Spleen (tissue), 7 donors: ENCODE measurements at regions not wholly inside any gene's neighbourhood (a gene's known extent, or its start where the extent isn't known, plus 50 kb on each side); places are given as distances from the start of the nearest gene placed in this dataset.

Source experiments
- POLR2A ChIP-seq, 3 donors: fragments of 450-650 bp; IDR thresholded peaks; one replicate each; pipeline ENCODE4 v1.5.1; 2017; ENCODE audit warnings: antibody characterized with exemption in 3 of 3, mild to moderate bottlenecking in 1 of 3
- POLR2AphosphoS5 ChIP-seq, 3 donors: sonication (generic); formaldehyde crosslinking; IDR thresholded peaks; one replicate each; pipeline ENCODE4 v1.5.1; 2017; ENCODE audit warnings: antibody characterized with exemption in 3 of 3
- TF ChIP-seq, protein P1 (sequence below), 11 experiments: fragments of 200-600 bp in 7 of 11; fragments of 450-650 bp in 4 of 11; sonication (generic) in 4 of 11; IDR thresholded peaks in 8 of 11; conservative IDR thresholded peaks in 3 of 11; 1 replicate in 7 of 11; 2 replicates in 4 of 11; pipeline versions ENCODE4 v1.4.0 to v1.8.0; 2016 to 2021; ENCODE audit warnings: antibody characterized with exemption in 11 of 11, inconsistent platforms in 4 of 11, mild to moderate bottlenecking in 1 of 11
- donor health status: DM: no; HTN: no; CAD: no; lungs with moderate emphysema.
- donor health status: DM: no; HTN: no; CAD: no.
- donor health status: DM: no; HTN: no; CAD: no.

DNA sequence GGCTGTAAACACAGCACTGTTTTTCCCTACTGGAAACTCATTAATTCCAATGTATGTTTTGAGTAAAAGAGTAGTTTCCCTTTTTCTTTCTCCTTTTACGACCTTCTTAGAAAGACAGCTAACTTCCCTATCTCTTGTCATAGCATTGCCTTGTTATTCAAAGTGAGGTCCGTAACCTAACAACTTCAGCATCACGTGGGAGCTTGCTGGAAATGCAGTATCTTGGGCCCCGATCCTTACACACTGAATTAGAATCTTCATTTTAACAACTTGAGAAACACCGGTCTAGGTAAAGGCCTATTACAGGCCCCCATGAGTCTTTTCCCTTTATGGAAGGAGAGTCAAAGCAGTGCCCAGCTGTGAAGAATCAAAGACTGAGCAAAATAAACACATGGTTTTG is 230.7 kb upstream of the PRKD1 start:
- no peak for TF ChIP-seq POLR2A (IDR thresholded peaks at IDR 0.05)
- TF ChIP-seq, protein P1, sequence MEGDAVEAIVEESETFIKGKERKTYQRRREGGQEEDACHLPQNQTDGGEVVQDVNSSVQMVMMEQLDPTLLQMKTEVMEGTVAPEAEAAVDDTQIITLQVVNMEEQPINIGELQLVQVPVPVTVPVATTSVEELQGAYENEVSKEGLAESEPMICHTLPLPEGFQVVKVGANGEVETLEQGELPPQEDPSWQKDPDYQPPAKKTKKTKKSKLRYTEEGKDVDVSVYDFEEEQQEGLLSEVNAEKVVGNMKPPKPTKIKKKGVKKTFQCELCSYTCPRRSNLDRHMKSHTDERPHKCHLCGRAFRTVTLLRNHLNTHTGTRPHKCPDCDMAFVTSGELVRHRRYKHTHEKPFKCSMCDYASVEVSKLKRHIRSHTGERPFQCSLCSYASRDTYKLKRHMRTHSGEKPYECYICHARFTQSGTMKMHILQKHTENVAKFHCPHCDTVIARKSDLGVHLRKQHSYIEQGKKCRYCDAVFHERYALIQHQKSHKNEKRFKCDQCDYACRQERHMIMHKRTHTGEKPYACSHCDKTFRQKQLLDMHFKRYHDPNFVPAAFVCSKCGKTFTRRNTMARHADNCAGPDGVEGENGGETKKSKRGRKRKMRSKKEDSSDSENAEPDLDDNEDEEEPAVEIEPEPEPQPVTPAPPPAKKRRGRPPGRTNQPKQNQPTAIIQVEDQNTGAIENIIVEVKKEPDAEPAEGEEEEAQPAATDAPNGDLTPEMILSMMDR (IDR thresholded peaks at IDR 0.05 in 8 of 11, conservative IDR thresholded peaks at IDR 0.05 in 3 of 11): no peak
- TF ChIP-seq POLR2AphosphoS5 (IDR thresholded peaks at IDR 0.05): no peak
